Caco-2 (cell line): ENCODE measurements at regions not wholly inside any gene's neighbourhood (a gene's known extent, or its start where the extent isn't known, plus 50 kb on each side); places are given as distances from the start of the nearest gene placed in this dataset.

Experiments used
- BruUV-seq: library from RNA; stranded (reverse); fragments of 400-500 nt; replicated peaks from 2 replicates; lab custom pipeline; 2021; lab: Mats Ljungman, UMichigan
- CTCF ChIA-PET: fragments of 300-600 bp; sonication (Branson Sonifier 250); formaldehyde crosslinking; loops from one replicate; lab custom pipeline; 2022; ENCODE audit warnings: antibody characterized with exemption; lab: Charles Lee
- POLR2A ChIA-PET: fragments of 300-600 bp; sonication (Branson Sonifier 250); formaldehyde crosslinking; loops from one replicate; lab custom pipeline; 2022; ENCODE audit warnings: antibody characterized with exemption; lab: Charles Lee
- DNase-seq, 2 experiments: peaks; one replicate each; pipeline versions ENCODE4 v3.0.0 to v3.0.0-alpha.2; 2020 to 2022
- H3K27me3 ChIP-seq: replicated peaks from 2 replicates; pipeline ENCODE4 v1.6.0; 2011; ENCODE audit warnings: low read length; ENCODE audit not compliant: control insufficient read depth, insufficient read depth
- H3K36me3 ChIP-seq: 2 replicates; pipeline ENCODE4 v1.5.1; 2011; ENCODE audit warnings: low read length; ENCODE audit not compliant: control insufficient read depth, insufficient read depth
- H3K4me1 ChIP-seq: fragments of 250-450 bp; sonication (Bioruptor Pico); 2 replicates; pipeline ENCODE4 v1.5.1; 2020; ENCODE audit warnings: mild to moderate bottlenecking
- H3K4me3 ChIP-seq: 2 replicates; pipeline ENCODE4 v1.5.1; 2011; ENCODE audit warnings: low read depth, mild to moderate bottlenecking, control low read depth, low read length
- H3K9me3 ChIP-seq: fragments of 250-450 bp; sonication (Bioruptor Pico); 2 replicates; pipeline ENCODE4 v1.5.1; 2020; ENCODE audit warnings: mild to moderate bottlenecking, moderate library complexity
- H3K27ac Mint-ChIP-seq: one replicate; pipeline ENCODE4 v1.8.0; 2022; ENCODE audit warnings: mixed read lengths; ENCODE audit not compliant: unreplicated experiment
- H3K27me3 Mint-ChIP-seq: one replicate; pipeline ENCODE4 v1.8.0; 2022; ENCODE audit warnings: mixed read lengths; ENCODE audit not compliant: insufficient read depth, unreplicated experiment
- H3K36me3 Mint-ChIP-seq: one replicate; pipeline ENCODE4 v1.8.0; 2022; ENCODE audit warnings: mild to moderate bottlenecking, mixed read lengths; ENCODE audit not compliant: insufficient read depth, unreplicated experiment
- H3K4me1 Mint-ChIP-seq: one replicate; pipeline ENCODE4 v1.8.0; 2022; ENCODE audit warnings: low read depth, mixed read lengths; ENCODE audit not compliant: unreplicated experiment
- H3K4me3 Mint-ChIP-seq: one replicate; pipeline ENCODE4 v1.8.0; 2022; ENCODE audit warnings: mild to moderate bottlenecking, moderate library complexity, mixed read lengths; ENCODE audit not compliant: unreplicated experiment
- H3K9me3 Mint-ChIP-seq: one replicate; pipeline ENCODE4 v1.8.0; 2022; ENCODE audit warnings: mixed read lengths; ENCODE audit not compliant: unreplicated experiment
- CTCF ChIP-seq, 2 experiments: fragments of 200-600 bp in 1 of 2; IDR thresholded peaks; 1 replicate in 1 of 2; 2 replicates in 1 of 2; pipeline versions ENCODE4 v1.5.1 to v1.8.0; 2011 to 2022; ENCODE audit warnings: antibody characterized with exemption in 1 of 2, control low read depth in 1 of 2, inconsistent platforms in 1 of 2, low read depth in 1 of 2, low read length in 1 of 2, mild to moderate bottlenecking in 1 of 2, moderate library complexity in 1 of 2; ENCODE audit not compliant: insufficient read depth in 1 of 2, severe bottlenecking in 1 of 2, unreplicated experiment in 1 of 2
- intact Hi-C: fragments of 100-400 bp; cut with micrococcal nuclease; formaldehyde crosslinking; loops from one replicate; pipeline ENCODE4 v1.10.0; 2022; ENCODE audit not compliant: unreplicated experiment

- no peaks in the 10 kb centered on the region for H3K4me1 ChIP-seq
- peaks cover 4% of the 10 kb centered on the region for H3K27me3 Mint-ChIP-seq
- ChIA-PET CTCF (interaction anchor here (0.5 kb wide), 1 partner anchor 294 kb away, joined by 3 read pairs; no protein-coding TSS in a partner anchor), POLR2A (no interaction called here)
- H3K36me3 Mint-ChIP-seq, result no peaks in the 10 kb centered on the region
- H3K27ac Mint-ChIP-seq, result no peak overlapping the region
- BruUV-seq, result no TSS peak
- H3K36me3 ChIP-seq, result no peaks in the 10 kb centered on the region
- DNase-seq, result no peak
- H3K9me3 Mint-ChIP-seq, result no peaks in the 10 kb centered on the region
- no peak for TF ChIP-seq CTCF (IDR thresholded peaks at IDR 0.05; ENCODE audit: insufficient read depth in 1 of 2, low read depth in 1 of 2, low read length in 1 of 2, severe bottlenecking in 1 of 2, unreplicated experiment in 1 of 2)
- no peaks in the 10 kb centered on the region for H3K27me3 ChIP-seq
- no peak overlapping the region for H3K4me3 Mint-ChIP-seq
- no peak overlapping the region for H3K4me3 ChIP-seq
- intact Hi-C loops, result no loop called here
- H3K9me3 ChIP-seq, result no peaks in the 10 kb centered on the region
- no peaks in the 10 kb centered on the region for H3K4me1 Mint-ChIP-seq
Measured at GRCh38 chr6:153216789-153217188, 85.7 kb upstream of the RGS17 start.

- no peak overlapping the region for H3K4me3 Mint-ChIP-seq
- no peaks in the 10 kb centered on the region for H3K4me1 Mint-ChIP-seq
- DNase-seq, result no peak
Measured at GRCh38 chr6:153215242-153215641, 84.2 kb upstream of the RGS17 start.

GRCh38 chr6:153214436-153214835 is 83.4 kb upstream of the RGS17 start:
- ChIA-PET POLR2A (no interaction called here), CTCF (no interaction called here)
- no peaks in the 10 kb centered on the region for H3K9me3 Mint-ChIP-seq
- Histone ChIP-seq H3K36me3 (no peaks in the 10 kb centered on the region), H3K4me3 (no peak overlapping the region), H3K4me1 (no peaks in the 10 kb centered on the region), H3K27me3 (no peaks in the 10 kb centered on the region), H3K9me3 (no peaks in the 10 kb centered on the region)
- TF ChIP-seq CTCF (IDR thresholded peaks at IDR 0.05; ENCODE audit: insufficient read depth in 1 of 2, low read depth in 1 of 2, low read length in 1 of 2, severe bottlenecking in 1 of 2, unreplicated experiment in 1 of 2), result no peak
- H3K36me3 Mint-ChIP-seq, result no peaks in the 10 kb centered on the region
- intact Hi-C loops, result no loop called here
- BruUV-seq, result no TSS peak
- H3K27me3 Mint-ChIP-seq, result peaks cover 4% of the 10 kb centered on the region
- DNase-seq, result no peak
- H3K4me3 Mint-ChIP-seq, result no peak overlapping the region
- H3K4me1 Mint-ChIP-seq, result no peaks in the 10 kb centered on the region
- no peak overlapping the region for H3K27ac Mint-ChIP-seq

More at GRCh38 chr6:153215242-153215641, 84.2 kb upstream of the RGS17 start:
- TF ChIP-seq CTCF (IDR thresholded peaks at IDR 0.05; ENCODE audit: insufficient read depth in 1 of 2, low read depth in 1 of 2, low read length in 1 of 2, severe bottlenecking in 1 of 2, unreplicated experiment in 1 of 2), result no peak
- no peak overlapping the region for H3K4me3 ChIP-seq
- H3K36me3 ChIP-seq, result no peaks in the 10 kb centered on the region
- no TSS peak for BruUV-seq
- no peak overlapping the region for H3K27ac Mint-ChIP-seq
- CTCF ChIA-PET, result no interaction called here
- H3K9me3 ChIP-seq, result no peaks in the 10 kb centered on the region
- no peaks in the 10 kb centered on the region for H3K9me3 Mint-ChIP-seq
- H3K27me3 ChIP-seq, result no peaks in the 10 kb centered on the region
- peaks cover 4% of the 10 kb centered on the region for H3K27me3 Mint-ChIP-seq
- POLR2A ChIA-PET, result no interaction called here
- H3K4me1 ChIP-seq, result no peaks in the 10 kb centered on the region
- no peaks in the 10 kb centered on the region for H3K36me3 Mint-ChIP-seq
- intact Hi-C loops, result no loop called here
